ENCODE measurements at regions not wholly inside any gene's neighbourhood (a gene's known extent, or its start where the extent isn't known, plus 50 kb on each side); places are given as distances from the start of the nearest gene placed in this dataset.

DNA sequence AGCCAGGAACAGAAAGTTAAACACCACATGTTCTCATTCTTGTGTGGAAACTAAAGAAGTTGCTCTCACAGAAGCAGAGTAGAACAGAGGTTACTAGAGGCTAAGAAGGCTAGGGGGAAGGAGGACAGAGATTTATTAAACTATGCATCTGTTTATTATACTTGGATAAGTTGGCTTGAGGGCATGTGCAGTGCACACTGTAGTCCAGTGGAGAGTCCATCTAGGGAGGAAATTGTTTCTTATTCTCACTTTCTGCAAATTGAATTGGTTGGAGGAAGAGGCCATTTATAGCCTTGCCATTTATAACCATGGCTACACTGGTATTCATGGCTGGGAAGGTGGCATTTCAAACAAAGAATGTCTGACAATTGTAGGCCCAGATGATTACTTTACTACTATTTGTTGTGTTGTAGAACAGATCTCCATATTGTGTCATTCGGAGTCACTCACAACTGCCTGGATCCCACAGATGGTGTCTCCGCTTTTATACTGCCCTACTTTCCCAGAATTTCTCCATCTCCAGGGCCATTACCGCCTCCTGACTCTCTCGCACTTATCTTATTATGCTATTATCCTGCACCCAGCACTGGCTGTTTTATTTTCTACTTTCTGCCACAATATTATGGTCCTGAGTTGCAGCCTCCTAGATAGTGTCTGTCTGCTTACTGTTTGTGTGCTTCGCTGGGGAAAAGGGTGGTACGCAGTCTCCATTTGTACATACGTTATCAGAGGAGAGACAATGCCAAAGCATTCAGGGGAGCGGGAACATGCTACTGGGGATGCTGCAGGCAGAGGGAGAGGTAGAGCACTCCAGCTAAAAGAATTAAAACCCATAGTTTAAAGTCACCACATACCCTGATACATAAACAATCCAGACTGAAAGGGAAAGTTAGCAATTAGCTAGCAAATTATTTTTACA lies 169.3 kb upstream of the BLID start:
- H3K4me3 Mint-ChIP-seq, result no peak overlapping the region
- H3K27me3 Mint-ChIP-seq (ENCODE audit: low read depth), result peaks cover 3% of the 10 kb centered on the region
- H3K36me3 Mint-ChIP-seq (ENCODE audit: low read depth), result no peaks in the 10 kb centered on the region
- no peak for DNase-seq
- CTCF ChIA-PET, result no interaction called here
- no peaks in the 10 kb centered on the region for H3K9me3 Mint-ChIP-seq
- H3K27ac Mint-ChIP-seq, result no peak overlapping the region
- intact Hi-C loops (cut with micrococcal nuclease), result no loop called here
- H3K4me1 Mint-ChIP-seq (ENCODE audit: low read depth), result no peaks in the 10 kb centered on the region

DNA sequence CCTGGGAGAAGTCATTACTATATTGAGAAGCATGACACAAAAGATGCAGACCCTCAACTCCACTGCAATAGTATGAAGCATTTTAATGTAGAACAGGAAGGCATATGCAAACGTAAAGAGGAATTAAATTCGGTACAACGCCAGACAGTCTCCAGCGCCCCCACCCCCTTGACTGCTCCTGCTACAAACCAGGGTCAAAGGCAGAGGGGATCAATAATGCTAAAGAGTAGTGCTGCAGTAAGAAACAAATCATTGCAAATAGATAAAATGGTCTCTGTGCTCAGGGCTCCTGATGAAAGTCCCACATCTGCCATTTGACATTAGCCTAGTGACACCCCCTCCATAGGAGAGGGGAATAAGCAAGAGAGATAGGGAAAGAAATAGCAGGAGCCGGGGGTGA lies 164.9 kb upstream of the BLID start:
- intact Hi-C loops (cut with micrococcal nuclease), result no loop called here
- CTCF ChIA-PET, result no interaction called here
- no peak overlapping the region for H3K27ac Mint-ChIP-seq
- peaks cover 7% of the 10 kb centered on the region for H3K27me3 Mint-ChIP-seq (ENCODE audit: low read depth)
- no peak overlapping the region for H3K4me3 Mint-ChIP-seq
- H3K4me1 Mint-ChIP-seq (ENCODE audit: low read depth), result no peaks in the 10 kb centered on the region
- H3K36me3 Mint-ChIP-seq (ENCODE audit: low read depth), result no peaks in the 10 kb centered on the region
- H3K9me3 Mint-ChIP-seq, result no peaks in the 10 kb centered on the region
- no peak for DNase-seq

DNA sequence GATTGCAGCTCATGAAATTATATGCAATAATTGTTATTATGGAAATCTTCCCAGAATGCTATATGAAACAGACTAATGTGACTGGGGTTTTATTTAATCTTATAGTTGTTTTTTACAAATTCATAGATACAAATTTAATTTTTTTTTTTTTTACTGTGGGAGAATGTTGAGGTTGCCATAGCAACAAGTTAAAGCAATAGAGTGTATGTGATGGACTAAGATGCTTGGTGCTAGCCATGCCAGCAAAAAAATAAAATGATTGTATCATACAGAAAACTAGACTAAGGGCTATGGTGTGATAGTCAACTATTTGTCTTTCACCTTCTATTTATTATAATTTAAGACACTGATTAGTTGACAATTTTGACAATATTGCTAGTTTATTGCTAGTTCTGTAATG lies 163.2 kb upstream of the BLID start:
- no peak overlapping the region for H3K4me3 Mint-ChIP-seq
- CTCF ChIA-PET, result interaction anchor here (0.6 kb wide), 1 partner anchor 293 kb away, joined by 3 read pairs; no protein-coding TSS in a partner anchor
- intact Hi-C loops (cut with micrococcal nuclease), result no loop called here
- H3K27ac Mint-ChIP-seq, result no peak overlapping the region
- no peak for DNase-seq
- no peaks in the 10 kb centered on the region for H3K9me3 Mint-ChIP-seq
- no peaks in the 10 kb centered on the region for H3K36me3 Mint-ChIP-seq (ENCODE audit: low read depth)
- no peaks in the 10 kb centered on the region for H3K4me1 Mint-ChIP-seq (ENCODE audit: low read depth)
- peaks cover 5% of the 10 kb centered on the region for H3K27me3 Mint-ChIP-seq (ENCODE audit: low read depth)

- Mint-ChIP-seq H3K4me3 (no peak overlapping the region), H3K27ac (no peak overlapping the region), H3K4me1 (ENCODE audit: low read depth) (no peaks in the 10 kb centered on the region), H3K9me3 (no peaks in the 10 kb centered on the region), H3K36me3 (ENCODE audit: low read depth) (no peaks in the 10 kb centered on the region), H3K27me3 (ENCODE audit: low read depth) (peaks cover 5% of the 10 kb centered on the region)
- intact Hi-C loops (cut with micrococcal nuclease), result no loop called here
- CTCF ChIA-PET, result no interaction called here
- DNase-seq, result no peak
Observed at GRCh38 chr11:122277493-122277892, 161.5 kb upstream of the BLID start.

DNA sequence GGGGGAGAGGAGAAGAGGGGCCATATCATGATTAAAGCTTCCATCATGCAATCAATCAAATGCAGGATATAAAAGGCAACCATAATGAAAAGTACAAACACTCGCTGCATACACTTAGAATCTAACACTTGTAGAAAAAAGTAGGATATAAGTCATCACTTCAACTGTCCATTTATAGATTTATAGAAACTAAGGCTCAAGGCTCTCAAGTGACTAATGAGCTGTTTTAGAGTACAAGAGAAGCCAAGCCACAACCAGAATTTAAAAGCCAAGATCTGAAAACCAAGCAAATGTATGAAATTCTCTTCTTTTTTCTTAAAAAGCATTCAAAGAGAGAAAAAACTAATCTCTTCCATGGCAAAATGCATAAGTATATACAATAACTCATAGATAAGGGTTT lies 160.2 kb upstream of the BLID start:
- H3K27me3 Mint-ChIP-seq (ENCODE audit: low read depth), result peaks cover 5% of the 10 kb centered on the region
- H3K27ac Mint-ChIP-seq, result no peak overlapping the region
- H3K4me1 Mint-ChIP-seq (ENCODE audit: low read depth), result no peaks in the 10 kb centered on the region
- no peaks in the 10 kb centered on the region for H3K36me3 Mint-ChIP-seq (ENCODE audit: low read depth)
- no peak for DNase-seq
- intact Hi-C loops (cut with micrococcal nuclease), result no loop called here
- H3K9me3 Mint-ChIP-seq, result no peaks in the 10 kb centered on the region
- CTCF ChIA-PET, result no interaction called here
- no peak overlapping the region for H3K4me3 Mint-ChIP-seq

- CTCF ChIA-PET, result no interaction called here
- H3K4me3 Mint-ChIP-seq, result no peak overlapping the region
- no peaks in the 10 kb centered on the region for H3K36me3 Mint-ChIP-seq (ENCODE audit: low read depth)
- H3K4me1 Mint-ChIP-seq (ENCODE audit: low read depth), result no peaks in the 10 kb centered on the region
- H3K9me3 Mint-ChIP-seq, result no peaks in the 10 kb centered on the region
- no peak overlapping the region for H3K27ac Mint-ChIP-seq
- DNase-seq, result no peak
- peaks cover 5% of the 10 kb centered on the region for H3K27me3 Mint-ChIP-seq (ENCODE audit: low read depth)
- intact Hi-C loops (cut with micrococcal nuclease), result no loop called here
Observed at GRCh38 chr11:122275508-122275907, 159.5 kb upstream of the BLID start.

GRCh38 chr11:122273476-122274191 lies 157.6 kb upstream of the BLID start:
- Mint-ChIP-seq H3K27me3 (ENCODE audit: low read depth) (peaks cover 9% of the 10 kb centered on the region), H3K4me3 (no peak overlapping the region), H3K36me3 (ENCODE audit: low read depth) (no peaks in the 10 kb centered on the region), H3K9me3 (no peaks in the 10 kb centered on the region), H3K27ac (no peak overlapping the region), H3K4me1 (ENCODE audit: low read depth) (no peaks in the 10 kb centered on the region)
- intact Hi-C loops (cut with micrococcal nuclease), result no loop called here
- CTCF ChIA-PET, result no interaction called here
- DNase-seq, result no peak

DNA sequence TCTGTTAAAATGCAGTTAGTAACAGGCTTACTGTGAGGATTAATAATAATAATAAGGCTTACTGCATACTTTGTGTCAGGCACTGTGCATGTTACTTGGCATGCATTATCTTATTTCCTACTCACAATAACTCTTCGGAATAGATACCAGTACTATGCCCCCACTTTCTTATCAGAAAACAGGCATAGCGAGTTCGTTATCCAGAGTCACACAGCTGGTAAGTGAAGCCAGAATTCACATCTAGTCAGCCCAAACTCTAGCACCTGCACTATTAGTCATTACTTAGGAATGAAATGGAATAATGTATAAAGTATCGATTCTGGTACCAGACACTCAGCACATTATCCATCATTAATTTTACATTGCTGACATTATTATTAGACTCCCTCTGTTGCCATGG lies 155.7 kb upstream of the BLID start:
- no peak for DNase-seq
- Mint-ChIP-seq H3K27me3 (ENCODE audit: low read depth) (peaks cover 15% of the 10 kb centered on the region), H3K9me3 (no peaks in the 10 kb centered on the region), H3K36me3 (ENCODE audit: low read depth) (no peaks in the 10 kb centered on the region), H3K27ac (no peak overlapping the region), H3K4me1 (ENCODE audit: low read depth) (no peaks in the 10 kb centered on the region), H3K4me3 (no peak overlapping the region)
- intact Hi-C loops (cut with micrococcal nuclease), result no loop called here
- CTCF ChIA-PET, result no interaction called here

DNA sequence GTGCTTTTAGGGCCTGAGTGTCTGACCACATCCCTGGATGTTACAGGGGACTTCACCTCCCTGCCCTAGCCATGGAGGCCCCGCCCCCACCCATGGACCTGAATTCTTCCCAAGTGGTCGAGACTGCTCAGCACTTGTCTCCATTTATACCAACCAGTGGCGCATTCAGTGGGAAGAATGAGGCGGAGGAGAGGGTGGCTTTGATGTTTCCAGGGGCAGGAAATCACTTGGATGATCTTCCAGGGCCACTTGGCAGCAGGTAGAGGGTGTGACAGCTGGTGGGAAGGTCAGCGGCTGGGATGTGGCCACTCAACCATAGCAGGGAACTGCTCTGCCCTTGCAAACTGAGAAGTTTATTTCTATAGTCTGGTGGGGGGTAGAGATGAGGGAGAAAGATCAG lies 155.1 kb upstream of the BLID start:
- Mint-ChIP-seq H3K4me3 (no peak overlapping the region), H3K9me3 (no peaks in the 10 kb centered on the region), H3K27ac (no peak overlapping the region)

DNA sequence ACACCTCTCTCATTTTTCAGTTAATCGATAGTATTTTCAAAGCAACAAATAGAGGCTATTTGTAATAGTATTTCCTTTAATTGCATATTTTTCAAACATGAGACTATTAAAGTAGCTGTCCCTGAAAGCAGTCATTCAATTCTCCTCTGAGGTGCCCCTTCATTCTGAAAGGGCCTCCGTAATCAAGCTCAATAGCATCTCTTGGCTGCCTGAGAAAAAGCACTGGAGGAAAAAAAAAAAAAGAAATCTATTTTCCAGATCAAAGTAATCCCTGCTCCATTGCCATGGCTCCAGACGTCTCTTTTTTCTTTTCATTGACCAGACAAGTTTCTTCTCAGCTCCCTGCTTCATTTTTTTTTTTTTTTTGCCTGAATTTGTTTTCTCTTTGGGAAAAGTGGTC lies 154.5 kb upstream of the BLID start:
- no peak for DNase-seq
- Mint-ChIP-seq H3K4me3 (no peak overlapping the region), H3K27ac (no peak overlapping the region), H3K4me1 (ENCODE audit: low read depth) (no peaks in the 10 kb centered on the region), H3K27me3 (ENCODE audit: low read depth) (peaks cover 9% of the 10 kb centered on the region), H3K36me3 (ENCODE audit: low read depth) (no peaks in the 10 kb centered on the region), H3K9me3 (no peaks in the 10 kb centered on the region)
- intact Hi-C loops (cut with micrococcal nuclease), result no loop called here
- CTCF ChIA-PET, result no interaction called here

More for the DNA sequence above, 155.1 kb upstream of the BLID start:
- CTCF ChIA-PET, result no interaction called here
- Mint-ChIP-seq H3K4me1 (ENCODE audit: low read depth) (no peaks in the 10 kb centered on the region), H3K36me3 (ENCODE audit: low read depth) (no peaks in the 10 kb centered on the region), H3K27me3 (ENCODE audit: low read depth) (peaks cover 13% of the 10 kb centered on the region)
- no peak for DNase-seq
- intact Hi-C loops (cut with micrococcal nuclease), result no loop called here

- Mint-ChIP-seq H3K36me3 (ENCODE audit: low read depth) (no peaks in the 10 kb centered on the region), H3K9me3 (no peaks in the 10 kb centered on the region)
- intact Hi-C loops (cut with micrococcal nuclease), result no loop called here
Observed at GRCh38 chr11:122269824-122270223, 153.8 kb upstream of the BLID start.

DNA sequence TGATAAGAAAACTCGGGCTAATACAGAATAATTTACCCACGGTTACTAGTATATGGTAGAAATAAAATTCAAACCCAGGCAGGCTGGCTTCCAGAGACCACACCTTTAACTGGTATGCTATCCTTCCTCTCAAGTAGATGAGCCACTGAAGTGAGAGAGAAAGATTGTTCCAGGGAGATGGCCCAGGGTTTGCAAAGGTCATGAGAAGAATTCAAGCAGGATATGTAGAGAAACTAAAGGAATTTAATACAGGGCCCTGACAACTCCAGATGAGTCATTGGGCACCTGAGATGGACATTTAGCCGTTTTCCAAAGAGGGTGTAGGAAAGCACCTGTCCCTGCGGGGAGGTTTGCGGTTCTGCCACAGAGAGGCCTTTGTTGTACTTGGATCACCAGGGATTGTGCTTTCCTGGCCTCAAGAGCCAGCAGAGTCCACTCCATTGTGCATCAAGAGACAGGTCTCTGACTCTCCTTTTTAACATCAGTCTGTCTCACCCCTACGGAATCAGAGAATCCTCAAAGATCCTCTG lies 152.7 kb upstream of the BLID start:
- DNase-seq, result no peak
- H3K36me3 Mint-ChIP-seq (ENCODE audit: low read depth), result no peaks in the 10 kb centered on the region
- no peaks in the 10 kb centered on the region for H3K4me1 Mint-ChIP-seq (ENCODE audit: low read depth)
- no peak overlapping the region for H3K27ac Mint-ChIP-seq
- intact Hi-C loops (cut with micrococcal nuclease), result no loop called here
- peaks cover 9% of the 10 kb centered on the region for H3K27me3 Mint-ChIP-seq (ENCODE audit: low read depth)
- no peak overlapping the region for H3K4me3 Mint-ChIP-seq
- no peaks in the 10 kb centered on the region for H3K9me3 Mint-ChIP-seq
- CTCF ChIA-PET, result no interaction called here

More at GRCh38 chr11:122269824-122270223, 153.8 kb upstream of the BLID start:
- Mint-ChIP-seq H3K4me3 (no peak overlapping the region), H3K27me3 (ENCODE audit: low read depth) (peaks cover 9% of the 10 kb centered on the region), H3K27ac (no peak overlapping the region), H3K4me1 (ENCODE audit: low read depth) (no peaks in the 10 kb centered on the region)
- CTCF ChIA-PET, result no interaction called here
- DNase-seq, result no peak

DNA sequence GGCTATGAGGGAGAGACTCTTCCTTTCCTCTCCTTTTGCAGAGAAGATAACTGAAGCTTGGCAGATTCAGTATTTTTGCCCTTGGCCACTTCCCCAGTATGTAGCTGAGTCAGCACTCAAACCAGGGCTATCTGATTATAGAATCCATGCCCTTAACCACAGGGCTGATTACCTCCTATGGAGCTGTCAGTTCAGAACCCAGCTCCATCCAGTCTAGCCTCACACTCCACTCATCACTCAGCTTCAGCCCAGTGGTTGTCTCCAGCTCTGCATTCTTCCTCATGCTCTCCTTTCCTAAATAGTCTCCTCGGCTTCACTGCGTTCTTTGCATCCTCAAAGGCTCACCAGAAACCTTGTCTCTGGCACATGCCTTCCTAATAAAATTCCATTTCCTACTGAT lies 151.6 kb upstream of the BLID start:
- Mint-ChIP-seq H3K27ac (no peak overlapping the region), H3K27me3 (ENCODE audit: low read depth) (peaks cover 9% of the 10 kb centered on the region), H3K9me3 (no peaks in the 10 kb centered on the region), H3K36me3 (ENCODE audit: low read depth) (no peaks in the 10 kb centered on the region), H3K4me3 (no peak overlapping the region), H3K4me1 (ENCODE audit: low read depth) (no peaks in the 10 kb centered on the region)
- intact Hi-C loops (cut with micrococcal nuclease), result no loop called here
- CTCF ChIA-PET, result no interaction called here
- DNase-seq, result no peak

All from activated naive CD4-positive, alpha-beta T cell treated with anti-CD3 and anti-CD28 coated beads for 36 hours (primary cell).